Fibroblast of lung (primary cell): ENCODE measurements at regions not wholly inside any gene's neighbourhood (a gene's known extent, or its start where the extent isn't known, plus 50 kb on each side); places are given as distances from the start of the nearest gene placed in this dataset.

Experiments used
- DNase-seq, 2 donors: peaks; one replicate each; pipeline versions ENCODE4 v3.0.0 to v3.0.0-alpha.2; 2010; ENCODE audit warnings: low read depth in 2 of 2
- H2AFZ ChIP-seq: 2 replicates; pipeline ENCODE4 v1.5.1; 2012; ENCODE audit warnings: low read length, control low read depth, inconsistent platforms
- H3K27ac ChIP-seq: 2 replicates; pipeline ENCODE4 v1.5.1; 2011; ENCODE audit warnings: low read length, control low read depth; ENCODE audit not compliant: insufficient read depth
- H3K27me3 ChIP-seq: 2 replicates; pipeline ENCODE4 v1.5.1; 2011; ENCODE audit warnings: mild to moderate bottlenecking, low read length; ENCODE audit not compliant: control insufficient read depth, insufficient read depth
- H3K36me3 ChIP-seq: 2 replicates; pipeline ENCODE4 v1.5.1; 2011; ENCODE audit warnings: low read length; ENCODE audit not compliant: control insufficient read depth, insufficient read depth
- H3K4me1 ChIP-seq: 2 replicates; pipeline ENCODE4 v1.5.1; 2011; ENCODE audit warnings: low read length; ENCODE audit not compliant: control insufficient read depth, insufficient read depth; ENCODE audit errors: extremely low read depth
- H3K4me2 ChIP-seq: 2 replicates; pipeline ENCODE4 v1.5.1; 2011; ENCODE audit warnings: low read length, control low read depth; ENCODE audit not compliant: insufficient read depth; ENCODE audit errors: extremely low read depth
- H3K4me3 ChIP-seq, 4 experiments: fragments of 200-600 bp in 1 of 4; sonication (generic) in 1 of 4; replicated peaks in 1 of 4; 2 replicates each; pipeline ENCODE4 v1.5.1; 2011 to 2016; ENCODE audit warnings: low read length in 4 of 4, low read depth in 3 of 4, mild to moderate bottlenecking in 3 of 4, control low read depth in 2 of 4, inconsistent platforms in 1 of 4, mixed read lengths in 1 of 4; ENCODE audit not compliant: insufficient read depth in 1 of 4; ENCODE audit errors: control extremely low read depth in 1 of 4
- H3K79me2 ChIP-seq: 2 replicates; pipeline ENCODE4 v1.5.1; 2012; ENCODE audit warnings: mild to moderate bottlenecking, low read length, inconsistent platforms; ENCODE audit not compliant: control insufficient read depth, insufficient read depth
- H3K9ac ChIP-seq: 2 replicates; pipeline ENCODE4 v1.5.1; 2011; ENCODE audit warnings: mild to moderate bottlenecking, low read length, control low read depth; ENCODE audit not compliant: insufficient read depth
- H3K9me3 ChIP-seq: 2 replicates; pipeline ENCODE4 v1.5.1; 2012; ENCODE audit warnings: low read depth, low read length; ENCODE audit not compliant: control insufficient read depth, insufficient read depth
- H4K20me1 ChIP-seq: 2 replicates; pipeline ENCODE4 v1.5.1; 2011; ENCODE audit warnings: low read length; ENCODE audit not compliant: control insufficient read depth, insufficient read depth; ENCODE audit errors: extremely low read depth
- CTCF ChIP-seq, 2 donors: IDR thresholded peaks in 1 of 2; conservative IDR thresholded peaks in 1 of 2; 1 replicate in 1 of 2; 2 replicates in 1 of 2; pipeline ENCODE4 v1.5.1; 2011 to 2012; ENCODE audit warnings: low read length in 2 of 2, control low read depth in 1 of 2, inconsistent platforms in 1 of 2, low read depth in 1 of 2, mild to moderate bottlenecking in 1 of 2
- EZH2 ChIP-seq: IDR thresholded peaks from 2 replicates; pipeline ENCODE4 v1.5.1; 2012; ENCODE audit warnings: low read length, control low read depth, mild to moderate bottlenecking; ENCODE audit errors: missing control alignments

- Histone ChIP-seq H3K36me3 (no peaks in the 10 kb centered on the region), H3K9ac (no peak overlapping the region), H3K79me2 (no peaks in the 10 kb centered on the region), H3K27ac (no peak overlapping the region), H3K4me3 (no peak overlapping the region), H2AFZ (no peak overlapping the region), H4K20me1 (no peaks in the 10 kb centered on the region), H3K27me3 (no peaks in the 10 kb centered on the region), H3K4me2 (no peak overlapping the region), H3K9me3 (no peaks in the 10 kb centered on the region), H3K4me1 (peaks cover 3% of the 10 kb centered on the region)
- TF ChIP-seq CTCF (conservative IDR thresholded peaks at IDR 0.05 in 1 of 2, IDR thresholded peaks at IDR 0.05 in 1 of 2; ENCODE audit: low read depth in 1 of 2, low read length in 2 of 2) (no peak), EZH2 (no peak)
- no peak for DNase-seq
These were observed 167.9 kb downstream of the TNFSF18 start for GRCh38 chr1:172882791-172883386.

GRCh38 chr1:172883387-172883791 is 167.4 kb downstream of the TNFSF18 start:
- H3K4me3 ChIP-seq, result no peak overlapping the region
- TF ChIP-seq EZH2 (no peak), CTCF (conservative IDR thresholded peaks at IDR 0.05 in 1 of 2, IDR thresholded peaks at IDR 0.05 in 1 of 2; ENCODE audit: low read depth in 1 of 2, low read length in 2 of 2) (no peak)
- H3K36me3 ChIP-seq, result no peaks in the 10 kb centered on the region
- H3K9me3 ChIP-seq, result no peaks in the 10 kb centered on the region
- H3K27ac ChIP-seq, result no peak overlapping the region
- no peak overlapping the region for H3K9ac ChIP-seq
- no peak overlapping the region for H3K4me2 ChIP-seq
- H3K27me3 ChIP-seq, result no peaks in the 10 kb centered on the region
- no peaks in the 10 kb centered on the region for H3K79me2 ChIP-seq
- peaks cover 3% of the 10 kb centered on the region for H3K4me1 ChIP-seq
- no peaks in the 10 kb centered on the region for H4K20me1 ChIP-seq
- no peak overlapping the region for H2AFZ ChIP-seq
- DNase-seq, result peak in 1 of 2 donors; percentile 77

DNA sequence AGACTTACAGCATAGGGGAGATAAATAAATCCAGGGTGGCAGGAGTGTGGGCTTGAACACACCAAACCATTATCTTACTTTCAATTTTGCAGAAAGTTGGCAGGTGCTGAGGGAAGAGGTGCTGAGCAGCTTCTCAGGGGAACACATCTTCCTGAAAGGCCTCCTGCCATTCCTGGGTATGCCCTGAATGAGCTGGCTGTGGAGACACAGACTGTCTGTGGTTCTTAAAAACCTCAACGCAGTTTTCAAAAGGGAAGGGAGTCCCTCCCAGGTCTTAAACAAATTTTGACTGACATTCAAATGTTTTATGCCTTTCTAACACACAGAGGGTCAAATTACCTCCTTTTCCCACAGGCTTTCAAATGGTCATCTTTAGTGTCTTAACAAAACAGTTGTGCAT is 166.9 kb downstream of the TNFSF18 start:
- DNase-seq, result peak in 1 of 2 donors; percentile 61
- Histone ChIP-seq H3K36me3 (no peaks in the 10 kb centered on the region), H3K4me3 (no peak overlapping the region), H3K27me3 (no peaks in the 10 kb centered on the region), H4K20me1 (no peaks in the 10 kb centered on the region), H3K4me1 (peaks cover 3% of the 10 kb centered on the region), H3K4me2 (no peak overlapping the region), H3K9me3 (no peaks in the 10 kb centered on the region), H3K79me2 (no peaks in the 10 kb centered on the region), H3K27ac (no peak overlapping the region), H2AFZ (no peak overlapping the region), H3K9ac (no peak overlapping the region)
- TF ChIP-seq EZH2 (no peak), CTCF (conservative IDR thresholded peaks at IDR 0.05 in 1 of 2, IDR thresholded peaks at IDR 0.05 in 1 of 2; ENCODE audit: low read depth in 1 of 2, low read length in 2 of 2) (no peak)
